Nephron (organoid): ENCODE measurements at regions not wholly inside any gene's neighbourhood (a gene's known extent, or its start where the extent isn't known, plus 50 kb on each side); places are given as distances from the start of the nearest gene placed in this dataset.

Experiments
- H3K27ac Mint-ChIP-seq, 3 experiments: 2 replicates each; pipeline ENCODE4 v1.8.0; 2020; ENCODE audit warnings: mixed read lengths in 3 of 3, mild to moderate bottlenecking in 2 of 3, moderate library complexity in 1 of 3
- H3K27me3 Mint-ChIP-seq: 2 replicates; pipeline ENCODE4 v1.8.0; 2021; ENCODE audit warnings: low read depth, mild to moderate bottlenecking, moderate library complexity, mixed read lengths
- H3K36me3 Mint-ChIP-seq: 2 replicates; pipeline ENCODE4 v1.8.0; 2020; ENCODE audit warnings: low read depth, mixed read lengths
- H3K4me1 Mint-ChIP-seq: 2 replicates; pipeline ENCODE4 v1.8.0; 2020; ENCODE audit warnings: mixed read lengths
- H3K4me3 Mint-ChIP-seq, 3 experiments: 2 replicates each; pipeline ENCODE4 v1.8.0; 2020; ENCODE audit warnings: mild to moderate bottlenecking in 3 of 3, mixed read lengths in 3 of 3, moderate library complexity in 2 of 3
- H3K9me3 Mint-ChIP-seq: 2 replicates; pipeline ENCODE4 v1.8.0; 2020; ENCODE audit warnings: mixed read lengths
- CTCF ChIP-seq, 3 experiments: fragments of 200-600 bp; sonication (generic); IDR thresholded peaks; one replicate each; pipeline ENCODE4 v1.5.0; 2021; ENCODE audit warnings: antibody characterized with exemption in 3 of 3; ENCODE audit not compliant: unreplicated experiment in 3 of 3

- Mint-ChIP-seq H3K4me1 (peaks cover 1% of the 10 kb centered on the region), H3K27ac (peak overlapping the region in 1 of 3 experiments; percentile 82), H3K36me3 (no peaks in the 10 kb centered on the region), H3K27me3 (peaks cover 5% of the 10 kb centered on the region), H3K4me3 (no peak overlapping the region), H3K9me3 (no peaks in the 10 kb centered on the region)
- no peak for TF ChIP-seq CTCF (IDR thresholded peaks at IDR 0.05; ENCODE audit: unreplicated experiment in 3 of 3)
Measured at GRCh38 chr3:31240466-31240865, 292.3 kb upstream of the STT3B start.

- H3K9me3 Mint-ChIP-seq: no peaks in the 10 kb centered on the region
- peaks cover 5% of the 10 kb centered on the region for H3K27me3 Mint-ChIP-seq
- no peak for TF ChIP-seq CTCF (IDR thresholded peaks at IDR 0.05; ENCODE audit: unreplicated experiment in 3 of 3)
- no peaks in the 10 kb centered on the region for H3K36me3 Mint-ChIP-seq
- no peaks in the 10 kb centered on the region for H3K4me1 Mint-ChIP-seq
- no peak overlapping the region for H3K4me3 Mint-ChIP-seq
- peak overlapping the region in 1 of 3 experiments; percentile 82 for H3K27ac Mint-ChIP-seq
Measured at GRCh38 chr3:31240874-31241273, 291.9 kb upstream of the STT3B start.

GRCh38 chr3:31241533-31241932 lies 291.2 kb upstream of the STT3B start:
- Mint-ChIP-seq H3K4me3 (no peak overlapping the region), H3K9me3 (no peaks in the 10 kb centered on the region), H3K36me3 (no peaks in the 10 kb centered on the region), H3K27me3 (peaks cover 5% of the 10 kb centered on the region), H3K27ac (no peak overlapping the region), H3K4me1 (no peaks in the 10 kb centered on the region)
- no peak for TF ChIP-seq CTCF (IDR thresholded peaks at IDR 0.05; ENCODE audit: unreplicated experiment in 3 of 3)

GRCh38 chr3:31242026-31242960 lies 290.4 kb upstream of the STT3B start:
- peaks cover 5% of the 10 kb centered on the region for H3K27me3 Mint-ChIP-seq
- H3K27ac Mint-ChIP-seq: no peak overlapping the region
- H3K36me3 Mint-ChIP-seq: no peaks in the 10 kb centered on the region

GRCh38 chr3:31244929-31245817 lies 287.6 kb upstream of the STT3B start:
- no peak overlapping the region for H3K4me3 Mint-ChIP-seq
- H3K36me3 Mint-ChIP-seq: no peaks in the 10 kb centered on the region
- no peaks in the 10 kb centered on the region for H3K9me3 Mint-ChIP-seq
- no peak overlapping the region for H3K27ac Mint-ChIP-seq
- H3K4me1 Mint-ChIP-seq: peaks cover 4% of the 10 kb centered on the region
- peak in 1 of 3 experiments; percentile 12 for TF ChIP-seq CTCF (IDR thresholded peaks at IDR 0.05; ENCODE audit: unreplicated experiment in 3 of 3)
- H3K27me3 Mint-ChIP-seq: no peaks in the 10 kb centered on the region

More at GRCh38 chr3:31242026-31242960, 290.4 kb upstream of the STT3B start:
- no peaks in the 10 kb centered on the region for H3K9me3 Mint-ChIP-seq
- peaks cover 4% of the 10 kb centered on the region for H3K4me1 Mint-ChIP-seq
- H3K4me3 Mint-ChIP-seq: no peak overlapping the region
- no peak for TF ChIP-seq CTCF (IDR thresholded peaks at IDR 0.05; ENCODE audit: unreplicated experiment in 3 of 3)
